ENCODE measurements at regions not wholly inside any gene's neighbourhood (a gene's known extent, or its start where the extent isn't known, plus 50 kb on each side); places are given as distances from the start of the nearest gene placed in this dataset.

DNA sequence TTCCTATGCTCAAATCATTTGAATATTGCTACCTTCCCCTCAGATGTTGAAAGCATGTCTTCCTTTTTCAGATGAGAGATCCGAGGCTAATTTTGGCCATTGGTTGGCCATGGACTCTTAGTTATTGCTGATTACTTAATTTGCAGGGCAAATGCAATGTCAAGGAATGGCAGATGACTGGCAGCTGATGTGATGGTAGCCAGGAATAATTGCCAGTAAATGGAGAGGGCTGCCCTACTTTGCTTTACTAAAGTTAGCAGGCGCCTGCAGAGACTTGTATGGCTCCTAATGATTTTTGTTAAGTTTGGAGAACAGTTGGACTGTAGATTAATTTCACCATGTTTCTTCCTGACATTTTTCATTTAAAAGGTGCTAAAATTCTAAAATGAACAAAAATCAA lies 128.9 kb downstream of the XCL2 start:
- H3K4me2 ChIP-seq (ENCODE audit: low read length, poor library complexity, severe bottlenecking), result no peak overlapping the region
- no peak overlapping the region for H2BK12ac ChIP-seq (ENCODE audit: low read length in 2 of 2)
- no peak overlapping the region for H3K18ac ChIP-seq (ENCODE audit: low read depth in 1 of 2, low read length in 2 of 2)
- no peaks in the 10 kb centered on the region for H3K9me3 ChIP-seq (ENCODE audit: control insufficient read depth, low read length)
- H2AFZ ChIP-seq (ENCODE audit: low read depth, low read length), result no peak overlapping the region
- no peak overlapping the region for H3K14ac ChIP-seq (ENCODE audit: low read length in 2 of 2)
- no peak overlapping the region for H2BK120ac ChIP-seq (ENCODE audit: low read depth, low read length)
- H4K8ac ChIP-seq (ENCODE audit: low read length), result no peak overlapping the region
- H3K23ac ChIP-seq (ENCODE audit: low read length in 2 of 2), result no peak overlapping the region
- no peaks in the 10 kb centered on the region for H3K36me3 ChIP-seq (ENCODE audit: control insufficient read depth in 1 of 2, insufficient read depth in 2 of 2, low read depth in 1 of 2, low read length in 2 of 2)
- H4K91ac ChIP-seq (ENCODE audit: low read length), result no peak overlapping the region
- H2AK5ac ChIP-seq (ENCODE audit: low read length, severe bottlenecking), result no peak overlapping the region
- H3K9ac ChIP-seq (ENCODE audit: low read length), result no peak overlapping the region
- DNase-seq, result no peak
- H2BK5ac ChIP-seq (ENCODE audit: low read depth, low read length, poor library complexity, severe bottlenecking), result no peak overlapping the region
- H2BK15ac ChIP-seq (ENCODE audit: low read depth, poor library complexity, severe bottlenecking), result no peak overlapping the region
- H3K27me3 ChIP-seq (ENCODE audit: control insufficient read depth in 1 of 2, insufficient read depth in 1 of 2, low read length in 2 of 2), result peaks cover 0 to 3% of the 10 kb centered on the region in 2 experiments
- H3K27ac ChIP-seq (ENCODE audit: low read length, poor library complexity, severe bottlenecking), result no peak overlapping the region
- H3K4me1 ChIP-seq (ENCODE audit: control insufficient read depth, insufficient read depth, low read depth, low read length), result no peaks in the 10 kb centered on the region
- no peak overlapping the region for H3K4ac ChIP-seq (ENCODE audit: low read depth in 1 of 2, low read length in 2 of 2)
- H3K79me1 ChIP-seq (replicated peaks; ENCODE audit: low read length, poor library complexity, severe bottlenecking), result no peaks in the 10 kb centered on the region
- no peak overlapping the region for H3K4me3 ChIP-seq (ENCODE audit: insufficient read depth in 1 of 2, low read depth in 1 of 2, low read length in 2 of 2)
- 96% methylated on average over 2 of the region's 2 CpGs for WGBS

DNA sequence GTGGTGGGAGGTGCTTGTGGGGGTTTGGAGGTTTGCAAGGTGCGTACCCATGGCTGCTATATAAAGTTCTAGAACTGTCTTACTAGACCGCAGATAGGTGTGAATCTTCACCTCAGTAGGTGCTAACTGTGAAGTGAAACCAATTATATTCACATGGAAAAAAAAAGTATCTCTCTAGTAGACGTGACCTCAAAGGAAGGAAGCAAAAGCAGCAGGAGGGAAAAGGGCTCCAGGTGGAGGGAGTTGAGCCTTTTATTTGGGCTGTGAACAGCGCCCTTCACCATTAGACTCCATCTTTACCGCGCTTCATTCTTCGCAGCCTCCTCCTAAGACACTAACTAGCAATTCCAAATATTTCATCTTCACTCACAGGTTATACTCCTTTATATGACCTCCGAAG lies 129.8 kb downstream of the TBX19 start:
- no peak overlapping the region for H3K14ac ChIP-seq (ENCODE audit: low read length in 2 of 2)
- no peak overlapping the region for H3K18ac ChIP-seq (ENCODE audit: low read depth in 1 of 2, low read length in 2 of 2)
- H3K27ac ChIP-seq (ENCODE audit: low read length, poor library complexity, severe bottlenecking), result no peak overlapping the region
- no peak for DNase-seq
- no peaks in the 10 kb centered on the region for H3K9me3 ChIP-seq (ENCODE audit: control insufficient read depth, low read length)
- no peak overlapping the region for H3K4me3 ChIP-seq (ENCODE audit: insufficient read depth in 1 of 2, low read depth in 1 of 2, low read length in 2 of 2)
- H2BK5ac ChIP-seq (ENCODE audit: low read depth, low read length, poor library complexity, severe bottlenecking), result no peak overlapping the region
- H3K4me1 ChIP-seq (ENCODE audit: control insufficient read depth, insufficient read depth, low read depth, low read length), result no peaks in the 10 kb centered on the region
- 100% methylated on average over 3 of the region's 8 CpGs for WGBS
- no peak overlapping the region for H2AK5ac ChIP-seq (ENCODE audit: low read length, severe bottlenecking)
- H3K4me2 ChIP-seq (ENCODE audit: low read length, poor library complexity, severe bottlenecking), result no peak overlapping the region
- no peak overlapping the region for H4K8ac ChIP-seq (ENCODE audit: low read length)
- H2AFZ ChIP-seq (ENCODE audit: low read depth, low read length), result no peak overlapping the region
- H2BK120ac ChIP-seq (ENCODE audit: low read depth, low read length), result no peak overlapping the region
- H4K91ac ChIP-seq (ENCODE audit: low read length), result no peak overlapping the region
- H3K4ac ChIP-seq (ENCODE audit: low read depth in 1 of 2, low read length in 2 of 2), result no peak overlapping the region
- no peaks in the 10 kb centered on the region for H3K79me1 ChIP-seq (replicated peaks; ENCODE audit: low read length, poor library complexity, severe bottlenecking)
- no peak overlapping the region for H2BK12ac ChIP-seq (ENCODE audit: low read length in 2 of 2)
- H3K27me3 ChIP-seq (ENCODE audit: control insufficient read depth in 1 of 2, insufficient read depth in 1 of 2, low read length in 2 of 2), result no peaks in the 10 kb centered on the region
- H3K36me3 ChIP-seq (ENCODE audit: control insufficient read depth in 1 of 2, insufficient read depth in 2 of 2, low read depth in 1 of 2, low read length in 2 of 2), result no peaks in the 10 kb centered on the region
- no peak overlapping the region for H3K23ac ChIP-seq (ENCODE audit: low read length in 2 of 2)
- H3K9ac ChIP-seq (ENCODE audit: low read length), result no peak overlapping the region
- no peak overlapping the region for H2BK15ac ChIP-seq (ENCODE audit: low read depth, poor library complexity, severe bottlenecking)

DNA sequence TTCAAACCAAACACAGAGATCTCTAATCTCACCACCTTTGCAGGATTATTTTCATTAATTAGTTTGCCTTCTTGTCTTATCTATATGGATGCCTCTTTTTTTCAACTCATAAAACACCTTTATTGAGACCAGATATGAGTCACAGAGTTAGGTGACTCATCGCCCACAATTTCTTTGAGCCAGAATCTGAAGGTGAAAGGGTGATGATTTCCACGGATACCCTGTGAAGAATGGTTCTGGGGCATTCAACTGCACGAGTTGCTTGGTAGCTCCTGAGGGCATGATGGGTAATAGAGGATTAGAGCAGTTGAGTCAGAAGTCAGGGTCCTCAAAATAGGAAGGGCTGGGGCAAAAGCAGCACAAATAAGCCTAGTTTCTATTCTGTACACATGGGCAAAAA lies 128.2 kb downstream of the TBX19 start:
- no peaks in the 10 kb centered on the region for H3K36me3 ChIP-seq (ENCODE audit: control insufficient read depth in 1 of 2, insufficient read depth in 2 of 2, low read depth in 1 of 2, low read length in 2 of 2)
- H3K79me1 ChIP-seq (replicated peaks; ENCODE audit: low read length, poor library complexity, severe bottlenecking), result no peaks in the 10 kb centered on the region
- peak; percentile 41 for DNase-seq
- H2AFZ ChIP-seq (ENCODE audit: low read depth, low read length), result no peak overlapping the region
- no peaks in the 10 kb centered on the region for H3K4me1 ChIP-seq (ENCODE audit: control insufficient read depth, insufficient read depth, low read depth, low read length)
- peaks cover 0 to 7% of the 10 kb centered on the region in 2 experiments for H3K27me3 ChIP-seq (ENCODE audit: control insufficient read depth in 1 of 2, insufficient read depth in 1 of 2, low read length in 2 of 2)
- no peak overlapping the region for H3K27ac ChIP-seq (ENCODE audit: low read length, poor library complexity, severe bottlenecking)
- no peak overlapping the region for H3K23ac ChIP-seq (ENCODE audit: low read length in 2 of 2)
- H3K9ac ChIP-seq (ENCODE audit: low read length), result no peak overlapping the region
- H4K8ac ChIP-seq (ENCODE audit: low read length), result no peak overlapping the region
- no peak overlapping the region for H2BK12ac ChIP-seq (ENCODE audit: low read length in 2 of 2)
- no peak overlapping the region for H3K18ac ChIP-seq (ENCODE audit: low read depth in 1 of 2, low read length in 2 of 2)
- H2BK5ac ChIP-seq (ENCODE audit: low read depth, low read length, poor library complexity, severe bottlenecking), result no peak overlapping the region
- H3K4ac ChIP-seq (ENCODE audit: low read depth in 1 of 2, low read length in 2 of 2), result no peak overlapping the region
- H2AK5ac ChIP-seq (ENCODE audit: low read length, severe bottlenecking), result no peak overlapping the region
- H2BK120ac ChIP-seq (ENCODE audit: low read depth, low read length), result no peak overlapping the region
- no peak overlapping the region for H4K91ac ChIP-seq (ENCODE audit: low read length)
- 27% methylated on average over 3 of the region's 3 CpGs for WGBS
- no peak overlapping the region for H2BK15ac ChIP-seq (ENCODE audit: low read depth, poor library complexity, severe bottlenecking)
- no peak overlapping the region for H3K4me2 ChIP-seq (ENCODE audit: low read length, poor library complexity, severe bottlenecking)
- no peak overlapping the region for H3K14ac ChIP-seq (ENCODE audit: low read length in 2 of 2)
- no peak overlapping the region for H3K4me3 ChIP-seq (ENCODE audit: insufficient read depth in 1 of 2, low read depth in 1 of 2, low read length in 2 of 2)
- H3K9me3 ChIP-seq (ENCODE audit: control insufficient read depth, low read length), result no peaks in the 10 kb centered on the region

DNA sequence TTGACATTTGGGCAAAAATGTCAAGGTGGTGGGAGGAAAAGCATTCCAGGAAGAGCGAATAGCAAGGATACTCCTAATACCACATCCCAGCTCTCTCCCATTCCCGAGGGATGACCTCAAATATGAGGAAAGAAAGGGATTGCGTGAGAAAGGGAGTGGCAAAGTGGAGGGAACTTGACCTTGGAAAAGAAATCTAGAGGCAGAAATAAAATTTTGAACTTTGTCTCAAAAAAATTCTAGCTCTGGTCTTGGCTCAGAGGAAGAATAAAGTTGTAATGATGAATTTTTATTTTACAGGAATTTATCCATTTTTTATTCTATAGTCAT lies 127.8 kb downstream of the TBX19 start:
- Histone ChIP-seq H3K4me2 (ENCODE audit: low read length, poor library complexity, severe bottlenecking) (no peak overlapping the region), H3K14ac (ENCODE audit: low read length in 2 of 2) (no peak overlapping the region), H3K9ac (ENCODE audit: low read length) (no peak overlapping the region), H2BK15ac (ENCODE audit: low read depth, poor library complexity, severe bottlenecking) (no peak overlapping the region), H3K27me3 (ENCODE audit: control insufficient read depth in 1 of 2, insufficient read depth in 1 of 2, low read length in 2 of 2) (peaks cover 0 to 11% of the 10 kb centered on the region in 2 experiments), H3K9me3 (ENCODE audit: control insufficient read depth, low read length) (no peaks in the 10 kb centered on the region), H4K91ac (ENCODE audit: low read length) (no peak overlapping the region), H3K23ac (ENCODE audit: low read length in 2 of 2) (no peak overlapping the region), H3K27ac (ENCODE audit: low read length, poor library complexity, severe bottlenecking) (no peak overlapping the region), H2AFZ (ENCODE audit: low read depth, low read length) (no peak overlapping the region), H4K8ac (ENCODE audit: low read length) (no peak overlapping the region), H3K4me3 (ENCODE audit: insufficient read depth in 1 of 2, low read depth in 1 of 2, low read length in 2 of 2) (no peak overlapping the region), H2AK5ac (ENCODE audit: low read length, severe bottlenecking) (no peak overlapping the region), H3K36me3 (ENCODE audit: control insufficient read depth in 1 of 2, insufficient read depth in 2 of 2, low read depth in 1 of 2, low read length in 2 of 2) (no peaks in the 10 kb centered on the region), H2BK120ac (ENCODE audit: low read depth, low read length) (no peak overlapping the region), H3K79me1 (replicated peaks; ENCODE audit: low read length, poor library complexity, severe bottlenecking) (no peaks in the 10 kb centered on the region), H2BK12ac (ENCODE audit: low read length in 2 of 2) (no peak overlapping the region), H3K4me1 (ENCODE audit: control insufficient read depth, insufficient read depth, low read depth, low read length) (no peaks in the 10 kb centered on the region), H2BK5ac (ENCODE audit: low read depth, low read length, poor library complexity, severe bottlenecking) (no peak overlapping the region), H3K4ac (ENCODE audit: low read depth in 1 of 2, low read length in 2 of 2) (no peak overlapping the region), H3K18ac (ENCODE audit: low read depth in 1 of 2, low read length in 2 of 2) (no peak overlapping the region)
- 91% methylated on average over 2 of the region's 3 CpGs for WGBS
- DNase-seq, result no peak

Measured in mesenchymal stem cell (in vitro differentiated cells and primary cell).